ENCODE measurements at regions not wholly inside any gene's neighbourhood (a gene's known extent, or its start where the extent isn't known, plus 50 kb on each side); places are given as distances from the start of the nearest gene placed in this dataset.

DNA sequence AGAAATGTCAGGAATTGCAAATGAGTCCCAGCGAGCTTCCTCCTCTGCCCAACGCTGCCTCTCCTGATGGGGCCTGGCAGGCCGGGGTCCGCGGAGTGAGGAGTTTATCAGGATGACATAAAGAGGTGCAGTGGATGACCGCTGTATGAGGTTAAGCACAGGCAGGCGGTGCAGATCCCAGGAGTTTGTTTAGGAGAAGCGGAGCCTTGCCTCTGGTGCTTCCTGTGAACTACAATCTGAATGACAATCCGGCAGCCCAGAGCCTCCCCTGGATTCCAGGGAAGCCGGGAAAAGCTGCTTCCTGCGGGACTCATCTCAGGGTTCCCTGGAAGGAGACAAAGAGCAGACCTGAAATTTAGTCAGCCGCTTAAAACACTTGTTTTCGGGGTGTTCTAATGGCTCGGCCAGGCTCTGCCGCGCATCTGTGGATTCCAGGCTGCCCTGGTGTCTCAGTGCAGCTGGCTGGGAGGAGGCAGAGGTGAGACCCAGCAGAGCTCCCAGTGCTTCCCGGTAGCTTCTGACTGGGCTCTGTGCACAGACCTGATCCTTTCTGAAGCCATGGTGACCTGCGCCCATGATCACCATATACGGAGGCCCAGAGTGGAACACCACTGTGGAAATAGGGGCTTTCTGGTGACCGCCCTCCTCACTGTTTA is 69.8 kb upstream of the IRX4 start:
- no peak for DNase-seq
- Histone ChIP-seq H3K36me3 (replicated peaks in 1 of 2; ENCODE audit: insufficient read depth in 1 of 2, low read depth in 2 of 2) (no peaks in the 10 kb centered on the region), H3K9me3 (no peaks in the 10 kb centered on the region), H3K27ac (no peak overlapping the region), H3K27me3 (no peaks in the 10 kb centered on the region), H3K4me3 (no peak overlapping the region), H3K4me1 (no peaks in the 10 kb centered on the region)
- ATAC-seq: no peak
- 66 to 73% methylated on average over 11 to 20 of the region's 20 CpGs for WGBS, 2 donors
- TF ChIP-seq POLR2A (IDR thresholded peaks at IDR 0.05): no peak
- TF ChIP-seq CTCF (IDR thresholded peaks at IDR 0.05): no peak
- intact Hi-C loops (cut with DNase I): no loop called here

- no peak for TF ChIP-seq POLR2A (IDR thresholded peaks at IDR 0.05)
- TF ChIP-seq CTCF (IDR thresholded peaks at IDR 0.05): no peak
- Histone ChIP-seq H3K4me1 (no peaks in the 10 kb centered on the region), H3K9me3 (no peaks in the 10 kb centered on the region), H3K36me3 (replicated peaks in 1 of 2; ENCODE audit: insufficient read depth in 1 of 2, low read depth in 2 of 2) (no peaks in the 10 kb centered on the region), H3K27ac (no peak overlapping the region), H3K27me3 (no peaks in the 10 kb centered on the region), H3K4me3 (no peak overlapping the region)
- DNase-seq (no peak), ATAC-seq (no peak)
- WGBS, 2 donors: 66 to 86% methylated on average over 7 to 8 of the region's 8 CpGs
- intact Hi-C loops (cut with DNase I): no loop called here
These were observed 69.3 kb upstream of the IRX4 start for GRCh38 chr5:1952021-1952420.

- H3K27me3 ChIP-seq: no peaks in the 10 kb centered on the region
- H3K36me3 ChIP-seq (replicated peaks in 1 of 2; ENCODE audit: insufficient read depth in 1 of 2, low read depth in 2 of 2): no peaks in the 10 kb centered on the region
- no peak overlapping the region for H3K27ac ChIP-seq
- no peak overlapping the region for H3K4me3 ChIP-seq
- intact Hi-C loops (cut with DNase I): no loop called here
- ATAC-seq (no peak), DNase-seq (no peak)
- 94 to 96% methylated on average over 38 to 42 of the region's 54 CpGs for WGBS, 2 donors
- no peaks in the 10 kb centered on the region for H3K9me3 ChIP-seq
- TF ChIP-seq POLR2A (IDR thresholded peaks at IDR 0.05) (no peak), CTCF (IDR thresholded peaks at IDR 0.05) (no peak)
- H3K4me1 ChIP-seq: no peaks in the 10 kb centered on the region
These were observed 68.6 kb upstream of the IRX4 start for GRCh38 chr5:1951165-1951816.

- WGBS, 2 donors: 94% methylated on average over 13 to 22 of the region's 22 CpGs
- intact Hi-C loops (cut with DNase I): no loop called here
- no peak overlapping the region for H3K4me3 ChIP-seq
- peak in 1 of 4 donors; percentile 48 for DNase-seq
- no peaks in the 10 kb centered on the region for H3K27me3 ChIP-seq
- TF ChIP-seq CTCF (IDR thresholded peaks at IDR 0.05) (no peak), POLR2A (IDR thresholded peaks at IDR 0.05) (no peak)
- ATAC-seq: peak; percentile 56
- H3K9me3 ChIP-seq: no peaks in the 10 kb centered on the region
- no peaks in the 10 kb centered on the region for H3K36me3 ChIP-seq (replicated peaks in 1 of 2; ENCODE audit: insufficient read depth in 1 of 2, low read depth in 2 of 2)
- no peaks in the 10 kb centered on the region for H3K4me1 ChIP-seq
- no peak overlapping the region for H3K27ac ChIP-seq
These were observed 68.0 kb upstream of the IRX4 start for GRCh38 chr5:1950708-1951103.

Measured in body of pancreas (tissue), 4 donors.